Epidermal melanocyte (primary cell): ENCODE measurements at regions not wholly inside any gene's neighbourhood (a gene's known extent, or its start where the extent isn't known, plus 50 kb on each side); places are given as distances from the start of the nearest gene placed in this dataset.
"Not testable (repeated sequence)": the region's sequence is repeated elsewhere in the genome, so short reads cannot be mapped to it uniquely, and the experiment has no call there.

ENCODE experiments used
- DNase-seq: peaks from one replicate; pipeline ENCODE4 v3.0.0; 2011; ENCODE audit warnings: low spot score; ENCODE audit not compliant: insufficient read length

- no peak for DNase-seq
Observed at GRCh38 chr12:107581619-107582015, 104.0 kb upstream of the PWP1 start.

DNA sequence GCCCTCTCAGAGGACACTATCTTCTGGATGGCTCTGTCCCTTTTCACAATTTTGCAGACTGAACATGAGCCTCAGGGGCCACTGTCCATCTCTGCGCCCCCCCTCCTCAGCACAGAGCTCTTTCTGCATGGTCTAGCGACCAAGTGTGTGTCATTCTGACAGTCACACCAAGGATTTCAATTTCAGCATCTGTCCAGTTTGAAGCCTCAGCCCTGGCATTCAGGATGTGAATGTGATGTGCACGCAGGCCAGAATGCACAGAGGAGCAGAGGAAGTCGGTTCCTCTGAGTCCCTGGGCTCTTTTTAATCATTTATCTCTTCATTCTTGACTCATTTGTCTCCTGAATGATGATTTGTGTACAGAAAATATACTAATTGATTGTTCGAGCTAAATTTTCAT lies 102.0 kb upstream of the PWP1 start:
- no peak for DNase-seq

- no peak for DNase-seq
Observed at GRCh38 chr12:107584563-107584962, 101.0 kb upstream of the PWP1 start.

GRCh38 chr12:107586256-107586970 lies 99.2 kb upstream of the PWP1 start:
- DNase-seq = no peak

DNA sequence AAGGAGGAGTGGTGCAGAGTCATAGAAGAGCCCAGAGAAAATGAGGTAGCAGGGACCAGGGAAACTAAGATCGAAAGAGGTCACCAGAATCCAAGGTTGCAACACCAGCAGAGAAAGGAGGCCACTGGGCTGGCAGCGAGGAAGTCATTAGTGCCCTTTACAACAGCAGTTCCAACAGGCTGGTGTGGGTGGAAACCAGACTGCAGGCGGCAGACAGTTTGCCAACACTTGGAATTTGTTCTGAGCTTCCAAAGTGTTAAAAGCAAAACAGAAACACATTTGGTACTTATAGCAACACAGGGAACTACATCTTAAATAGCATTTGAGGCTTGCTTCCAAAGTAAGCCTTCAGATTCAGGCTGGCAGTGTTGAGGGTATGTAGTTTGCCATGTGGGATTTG lies 95.2 kb upstream of the PWP1 start:
- DNase-seq = no peak

DNA sequence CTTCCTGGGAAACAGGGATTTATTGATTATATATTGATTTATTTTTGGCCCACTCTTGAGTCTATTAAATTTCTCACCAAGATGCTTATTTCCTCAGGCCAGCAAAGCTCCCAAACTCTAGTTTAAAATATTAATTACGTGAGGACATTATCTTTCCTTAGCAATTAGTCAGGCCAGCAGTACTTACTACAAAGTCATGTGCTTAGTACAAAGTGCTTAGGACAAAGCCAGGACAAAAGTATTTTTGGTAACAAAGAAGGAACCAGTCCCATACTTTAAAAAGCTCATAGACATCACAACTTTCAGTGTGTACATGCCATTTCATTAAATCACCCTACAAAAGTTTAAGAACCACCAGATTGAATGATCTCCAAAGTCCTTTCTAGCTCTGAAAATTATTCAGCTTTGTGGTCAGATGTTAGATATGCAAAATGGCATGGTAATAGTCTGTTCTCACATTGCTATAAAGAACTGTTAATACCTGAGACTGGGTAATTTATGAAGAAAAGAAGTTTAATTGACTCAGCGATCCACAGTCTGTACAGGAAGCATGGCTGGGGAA lies 94.7 kb upstream of the PWP1 start:
- DNase-seq = no peak

DNA sequence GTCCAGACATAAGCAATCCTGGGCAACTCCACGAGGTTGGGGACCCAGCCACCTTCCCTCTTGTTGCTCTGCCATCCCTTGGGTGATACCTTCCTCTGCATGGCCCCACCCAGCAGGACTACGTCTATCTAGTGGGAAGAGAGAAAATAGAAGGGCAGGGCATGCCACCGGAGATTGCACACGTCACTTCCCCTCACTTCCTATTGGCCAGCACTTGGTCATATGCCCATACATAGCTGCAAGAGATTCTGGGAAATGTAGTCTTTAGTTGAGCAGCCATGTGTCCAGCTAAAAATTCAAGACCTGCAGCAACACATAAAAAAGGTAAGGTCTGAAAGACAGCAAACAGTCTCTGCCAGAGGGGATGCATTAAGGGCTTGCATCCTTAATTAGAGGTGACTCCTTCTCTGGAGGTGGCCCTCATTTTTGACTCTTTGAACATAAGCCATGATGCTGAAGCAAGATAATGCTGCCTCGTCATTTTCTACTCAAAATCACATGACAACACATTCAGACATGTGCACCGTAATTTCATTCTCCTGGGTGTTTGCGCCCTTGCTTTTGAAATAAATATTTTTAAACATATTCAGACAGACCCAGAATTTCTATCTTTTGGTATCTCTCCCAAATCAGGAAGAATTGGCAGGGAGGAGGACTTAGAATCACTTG lies 91.8 kb upstream of the PWP1 start:
- DNase-seq = no peak

DNA sequence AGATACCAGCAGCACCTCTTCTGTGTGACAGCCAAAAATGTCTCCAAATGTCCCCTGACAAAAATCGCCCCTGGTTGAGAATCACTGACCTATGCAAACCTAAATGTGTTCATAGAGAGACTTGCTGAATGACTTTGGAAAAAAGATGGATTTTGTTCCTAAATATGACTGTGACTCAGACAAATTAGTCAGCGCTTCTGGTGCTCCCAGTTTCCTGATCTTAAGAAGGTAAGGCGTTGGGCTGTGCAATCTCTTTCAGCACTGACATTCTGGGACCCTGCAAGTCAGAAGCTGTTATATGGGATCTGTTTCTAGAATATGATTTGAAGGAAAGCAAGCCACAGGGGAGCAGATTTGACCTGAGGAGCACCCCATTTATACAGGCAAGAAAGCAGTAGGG lies 90.6 kb upstream of the PWP1 start:
- DNase-seq = no peak

GRCh38 chr12:107597695-107598410 lies 87.7 kb upstream of the PWP1 start:
- DNase-seq = no peak

- no peak for DNase-seq
Observed at GRCh38 chr12:107598906-107599305, 86.7 kb upstream of the PWP1 start.

DNA sequence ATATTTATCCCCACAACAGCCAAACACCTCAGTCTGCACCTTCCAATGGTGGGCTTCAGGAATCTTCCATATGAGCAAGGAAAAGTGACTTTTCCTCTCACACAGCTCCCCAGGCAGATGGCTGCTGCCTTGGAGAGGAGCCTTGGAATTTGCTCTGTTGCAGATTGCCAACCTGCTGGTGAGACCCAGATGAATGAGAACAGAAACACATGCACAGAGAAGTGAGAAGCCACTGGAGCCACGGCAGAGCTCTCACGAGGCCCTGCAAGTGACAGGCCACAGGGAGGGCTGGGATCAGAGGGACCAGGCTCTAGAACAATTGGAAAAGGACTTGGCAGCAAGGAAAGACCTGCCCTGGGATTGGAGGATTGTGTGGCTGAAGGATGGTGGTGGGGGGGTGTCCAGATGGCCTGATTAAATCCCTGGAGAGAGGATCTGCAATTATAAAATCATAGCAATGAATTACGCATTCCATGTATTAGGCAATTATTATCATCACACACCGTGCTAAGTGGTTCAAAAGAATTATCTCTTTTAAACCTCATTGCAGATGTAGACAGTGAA lies 84.9 kb upstream of the PWP1 start:
- DNase-seq = no peak

DNA sequence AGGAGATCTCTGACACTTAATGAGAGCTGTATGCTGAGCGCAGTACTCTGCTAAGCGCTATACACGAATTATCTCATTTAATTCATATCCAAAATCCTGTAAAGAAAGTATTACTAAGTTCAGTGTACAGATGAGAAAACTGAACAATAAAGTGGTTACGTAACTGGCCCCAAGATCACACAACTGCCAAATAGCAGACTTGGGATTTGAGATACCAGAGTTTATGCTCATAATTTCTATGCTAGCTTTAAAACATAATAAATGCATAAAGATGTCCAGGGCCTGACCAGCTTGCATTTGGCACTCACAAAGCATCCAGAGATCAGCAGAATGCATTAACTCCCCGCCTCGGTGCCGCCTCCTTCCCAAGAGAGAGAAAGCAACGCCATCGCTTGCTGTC lies 83.2 kb upstream of the PWP1 start:
- DNase-seq = no peak

DNA sequence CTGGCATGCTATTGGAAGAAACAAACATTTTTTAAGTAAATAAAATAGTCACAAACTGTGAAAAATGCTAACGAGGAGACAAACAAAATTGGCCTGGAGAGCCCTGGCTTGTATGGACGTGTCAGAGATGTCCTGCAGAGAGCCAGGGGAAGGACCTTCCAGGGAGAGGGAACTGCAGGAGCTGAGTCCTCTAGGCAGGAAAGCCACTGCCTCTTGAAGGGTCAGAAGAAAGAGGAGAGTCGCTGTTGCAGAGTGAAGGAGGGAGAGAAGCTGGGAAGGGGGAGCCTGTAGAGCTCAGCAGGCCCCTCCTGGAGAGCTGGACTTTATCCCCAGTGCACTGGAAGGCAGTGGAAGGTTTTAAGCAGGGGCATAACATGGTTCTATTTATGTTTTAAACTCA lies 80.3 kb upstream of the PWP1 start:
- no peak for DNase-seq

GRCh38 chr12:107607464-107608392 lies 77.9 kb upstream of the PWP1 start:
- DNase-seq = peak; percentile 69

DNA sequence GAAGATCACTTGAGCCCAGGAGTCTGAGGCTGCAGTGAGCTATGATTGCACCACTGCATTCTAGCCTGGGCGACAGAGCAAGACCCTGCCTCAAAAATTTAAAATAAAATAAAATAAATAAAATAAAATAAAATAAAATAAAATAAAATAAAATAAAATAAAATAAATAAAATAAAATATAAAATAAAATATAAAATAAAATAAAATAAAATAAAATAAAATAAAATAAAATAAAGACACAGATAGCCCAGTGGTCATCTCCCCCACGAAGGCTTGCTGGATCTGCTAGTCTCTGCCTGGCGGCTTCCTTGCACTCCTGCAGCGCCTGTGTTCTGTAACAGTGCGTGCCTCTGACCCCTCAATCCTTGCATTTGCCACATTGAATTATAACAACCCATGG lies 76.8 kb upstream of the PWP1 start:
- not testable (repeated sequence) for DNase-seq

DNA sequence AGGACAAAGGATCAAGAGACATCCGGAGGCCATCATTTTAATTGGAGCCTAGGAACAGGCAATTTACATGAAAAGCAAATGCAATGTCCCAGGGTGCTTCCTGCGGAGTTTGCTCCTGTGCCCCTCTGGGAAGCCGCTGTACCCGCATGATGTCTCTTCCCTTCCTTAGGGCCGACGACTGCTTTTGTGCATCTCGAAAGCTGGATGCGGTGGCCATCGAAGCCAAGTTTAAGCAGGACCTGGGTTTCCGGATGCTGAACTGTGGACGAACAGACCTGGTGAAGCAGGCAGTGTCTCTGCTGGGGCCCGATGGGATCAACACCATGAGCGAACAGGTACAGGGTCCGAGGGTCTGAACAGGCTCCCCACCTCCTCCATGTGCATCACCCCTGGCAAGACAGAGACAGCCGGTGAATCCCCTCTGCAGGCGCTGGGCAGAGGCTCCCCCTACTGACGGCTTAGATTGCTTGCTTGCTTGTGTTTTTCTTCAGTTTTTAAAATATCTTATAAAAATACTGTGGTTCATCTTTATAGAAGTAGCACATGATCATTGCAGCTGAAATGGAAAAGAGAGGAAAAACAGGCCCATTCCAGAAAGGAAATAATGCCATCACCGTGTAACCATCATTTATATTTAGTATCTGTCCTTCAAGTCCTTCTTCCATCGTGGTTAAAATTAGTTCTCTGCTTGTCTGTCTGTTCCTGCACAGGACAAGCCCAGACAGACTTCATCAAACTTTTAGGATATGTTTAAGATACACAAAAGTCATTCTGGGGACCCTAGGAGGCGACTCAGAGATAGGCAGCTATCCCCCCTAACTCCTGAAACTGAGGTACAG lies 75.4 kb upstream of the PWP1 start:
- DNase-seq = no peak

DNA sequence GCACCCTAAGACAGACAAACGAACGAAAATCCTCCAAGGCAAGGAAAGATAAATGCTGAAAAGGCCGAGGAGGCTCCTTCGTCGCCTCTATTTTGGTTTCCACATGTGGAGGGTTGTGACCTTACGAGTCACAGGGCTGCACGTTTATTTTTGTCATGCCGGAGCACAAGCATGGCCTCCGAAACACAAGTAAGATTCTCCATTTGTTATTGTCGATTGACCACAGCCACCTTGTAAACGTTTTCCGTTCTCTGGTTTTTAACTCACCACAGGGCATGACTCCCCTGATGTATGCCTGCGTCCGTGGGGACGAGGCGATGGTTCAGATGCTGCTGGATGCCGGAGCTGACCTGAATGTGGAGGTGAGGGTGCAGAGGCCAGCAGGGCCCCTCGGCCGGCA lies 73.1 kb upstream of the PWP1 start:
- DNase-seq = no peak

- no peak for DNase-seq
Observed at GRCh38 chr12:107616941-107617340, 68.7 kb upstream of the PWP1 start.

GRCh38 chr12:107618106-107618505 lies 67.5 kb upstream of the PWP1 start:
- no peak for DNase-seq

- DNase-seq = no peak
Observed at GRCh38 chr12:107619831-107620230, 65.8 kb upstream of the PWP1 start.
